SU-DHL-6 (cell line): ENCODE measurements at regions not wholly inside any gene's neighbourhood (a gene's known extent, or its start where the extent isn't known, plus 50 kb on each side); places are given as distances from the start of the nearest gene placed in this dataset.

Source experiments
- H2AFZ ChIP-seq: fragments of 200-600 bp; sonication (generic); 2 replicates; pipeline ENCODE4 v1.6.1; 2014; ENCODE audit warnings: low read depth, mild to moderate bottlenecking, moderate library complexity, mixed read lengths, antibody characterized with exemption, low read length; ENCODE audit not compliant: severe bottlenecking
- H3F3A ChIP-seq: fragments of 200-600 bp; shearing (Covaris generic); 2 replicates; pipeline ENCODE4 v1.6.0; 2016; ENCODE audit warnings: antibody characterized with exemption, mild to moderate bottlenecking; ENCODE audit not compliant: insufficient read depth
- H3K27ac ChIP-seq: fragments of 200-600 bp; sonication (generic); 2 replicates; pipeline ENCODE4 v1.5.1; 2016; ENCODE audit warnings: low read depth, mild to moderate bottlenecking, low read length, moderate library complexity, mixed read lengths
- H3K27me3 ChIP-seq: fragments of 200-600 bp; sonication (generic), shearing (Covaris generic); 2 replicates; pipeline ENCODE4 v1.6.0; 2014; ENCODE audit warnings: mild to moderate bottlenecking, low read length
- H3K36me3 ChIP-seq: fragments of 200-600 bp; sonication (generic); 2 replicates; pipeline ENCODE4 v1.6.1; 2014; ENCODE audit warnings: mild to moderate bottlenecking, low read length, mixed read lengths
- H3K4me2 ChIP-seq: fragments of 300-600, 200-600 bp; shearing (Covaris generic), sonication (generic); 2 replicates; pipeline ENCODE4 v1.6.0; 2014; ENCODE audit warnings: low read length, low read depth, mild to moderate bottlenecking; ENCODE audit not compliant: poor library complexity, severe bottlenecking
- H3K4me3 ChIP-seq: fragments of 200-600 bp; sonication (generic); 2 replicates; pipeline ENCODE4 v1.5.1; 2014; ENCODE audit warnings: antibody characterized with exemption, low read length, mild to moderate bottlenecking, mixed read lengths; ENCODE audit not compliant: insufficient read depth, poor library complexity, severe bottlenecking
- H3K79me2 ChIP-seq: fragments of 200-600 bp; sonication (generic); 2 replicates; pipeline ENCODE4 v1.6.1; 2014; ENCODE audit warnings: mild to moderate bottlenecking, low read length, moderate library complexity; ENCODE audit not compliant: insufficient read depth
- H3K9ac ChIP-seq: fragments of 200-600 bp; sonication (generic); 2 replicates; pipeline ENCODE4 v1.7.0; 2014; ENCODE audit warnings: mild to moderate bottlenecking, low read length
- H3K9me2 ChIP-seq: fragments of 200-600 bp; sonication (generic); replicated peaks from 2 replicates; pipeline ENCODE4 v1.6.1; 2014; ENCODE audit warnings: low read length; ENCODE audit not compliant: insufficient read depth
- H3K9me3 ChIP-seq: fragments of 200-600 bp; sonication (generic); 2 replicates; pipeline ENCODE4 v1.6.1; 2014; ENCODE audit warnings: low read length, mixed read lengths; ENCODE audit not compliant: insufficient read depth
- H4K20me1 ChIP-seq: fragments of 200-600 bp; sonication (generic); 2 replicates; pipeline ENCODE4 v1.6.1; 2014; ENCODE audit warnings: low read depth, mild to moderate bottlenecking, antibody characterized with exemption, low read length, moderate library complexity, mixed read lengths
- CTCF ChIP-seq: fragments of 200-600 bp; sonication (generic); IDR thresholded peaks from one replicate; pipeline ENCODE4 v1.5.1; 2017; ENCODE audit warnings: antibody characterized with exemption, mild to moderate bottlenecking, low read length, moderate library complexity; ENCODE audit not compliant: insufficient read depth, poor library complexity, severe bottlenecking
- EZH2phosphoT487 ChIP-seq: fragments of 200-600 bp; sonication (generic), shearing (Covaris generic); conservative IDR thresholded peaks from 2 replicates; pipeline ENCODE4 v1.6.1; 2018; ENCODE audit warnings: mild to moderate bottlenecking, antibody characterized with exemption, low read length, moderate library complexity, mixed read lengths

- Histone ChIP-seq H3K9ac (no peak overlapping the region), H3K9me2 (no peaks in the 10 kb centered on the region), H3K27me3 (no peaks in the 10 kb centered on the region), H3K27ac (no peak overlapping the region), H3K4me2 (no peak overlapping the region), H2AFZ (no peak overlapping the region), H3K4me3 (no peak overlapping the region), H4K20me1 (no peaks in the 10 kb centered on the region), H3F3A (no peaks in the 10 kb centered on the region), H3K9me3 (no peaks in the 10 kb centered on the region), H3K79me2 (no peaks in the 10 kb centered on the region), H3K36me3 (no peaks in the 10 kb centered on the region)
- no peak for TF ChIP-seq EZH2phosphoT487
- no peak for TF ChIP-seq CTCF
These were observed 623.6 kb downstream of the STIM2 start for GRCh38 chr4:27484216-27484615.

- H2AFZ ChIP-seq = no peak overlapping the region
- H3K27me3 ChIP-seq = no peaks in the 10 kb centered on the region
- no peak overlapping the region for H3K27ac ChIP-seq
- H3K36me3 ChIP-seq = no peaks in the 10 kb centered on the region
- no peaks in the 10 kb centered on the region for H4K20me1 ChIP-seq
- H3K4me2 ChIP-seq = no peak overlapping the region
- H3K79me2 ChIP-seq = no peaks in the 10 kb centered on the region
- no peak for TF ChIP-seq CTCF
- TF ChIP-seq EZH2phosphoT487 = no peak
- no peak overlapping the region for H3K4me3 ChIP-seq
- no peaks in the 10 kb centered on the region for H3K9me2 ChIP-seq
- H3F3A ChIP-seq = no peaks in the 10 kb centered on the region
- H3K9ac ChIP-seq = no peak overlapping the region
- no peaks in the 10 kb centered on the region for H3K9me3 ChIP-seq
These were observed 629.7 kb downstream of the STIM2 start for GRCh38 chr4:27490315-27490714.

- Histone ChIP-seq H2AFZ (no peak overlapping the region), H3K9ac (no peak overlapping the region)
These were observed 630.1 kb downstream of the STIM2 start for GRCh38 chr4:27490766-27491165.

More at GRCh38 chr4:27490766-27491165, 630.1 kb downstream of the STIM2 start:
- H3K9me3 ChIP-seq = no peaks in the 10 kb centered on the region
- H3K27me3 ChIP-seq = no peaks in the 10 kb centered on the region
- H3K4me3 ChIP-seq = no peak overlapping the region
- TF ChIP-seq CTCF (no peak), EZH2phosphoT487 (no peak)
- H3K36me3 ChIP-seq = no peaks in the 10 kb centered on the region
- no peak overlapping the region for H3K27ac ChIP-seq
- no peaks in the 10 kb centered on the region for H4K20me1 ChIP-seq
- no peak overlapping the region for H3K4me2 ChIP-seq
- no peaks in the 10 kb centered on the region for H3F3A ChIP-seq
- H3K9me2 ChIP-seq = no peaks in the 10 kb centered on the region
- no peaks in the 10 kb centered on the region for H3K79me2 ChIP-seq
